ENCODE measurements at regions not wholly inside any gene's neighbourhood (a gene's known extent, or its start where the extent isn't known, plus 50 kb on each side); places are given as distances from the start of the nearest gene placed in this dataset.

DNA sequence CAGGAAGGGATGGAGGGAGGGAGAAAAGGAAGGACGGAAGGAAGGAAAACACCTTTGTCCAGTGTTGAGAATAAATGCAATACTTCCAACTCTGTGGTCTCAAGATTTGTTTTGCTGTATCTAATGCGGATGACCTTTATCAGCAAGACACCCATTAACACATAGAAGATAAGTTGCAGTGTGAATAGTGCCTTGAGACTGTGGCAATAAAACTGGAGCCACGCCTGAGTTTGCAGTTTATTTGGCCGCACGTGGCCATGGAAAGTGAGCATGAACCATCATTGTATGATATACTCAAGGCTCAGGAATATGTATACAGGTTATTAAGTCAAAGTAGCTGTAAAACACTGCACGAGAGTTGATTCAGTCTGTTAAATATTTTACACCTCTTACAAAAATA lies 113.6 kb upstream of the EEA1 start:
- DNase-seq (ENCODE audit: low read depth in 2 of 2, low spot score in 1 of 2), result no peak

- DNase-seq (ENCODE audit: low read depth in 2 of 2, low spot score in 1 of 2), result no peak
Observed at GRCh38 chr12:93043192-93043876, 114.2 kb upstream of the EEA1 start.

- no peak for DNase-seq (ENCODE audit: low read depth in 2 of 2, low spot score in 1 of 2)
Observed at GRCh38 chr12:93043877-93044209, 114.7 kb upstream of the EEA1 start.

DNA sequence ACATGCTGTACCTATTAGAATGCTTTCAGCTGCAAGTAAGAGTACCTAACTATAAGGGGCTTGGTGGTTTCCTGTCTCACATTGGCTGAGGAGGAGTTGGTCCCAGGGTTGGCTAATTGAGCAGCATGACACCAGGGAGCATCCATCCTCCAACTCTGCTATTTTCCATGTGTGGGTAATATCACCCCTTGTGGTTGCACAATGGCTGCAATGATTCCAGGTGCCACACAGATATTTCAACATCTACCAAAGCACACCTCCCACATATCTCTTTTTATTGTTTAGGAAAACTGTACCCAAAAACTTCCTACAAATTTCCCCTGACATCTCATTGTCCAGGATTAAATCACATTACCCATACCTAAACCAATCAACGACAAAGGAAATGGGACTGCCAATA lies 118.0 kb upstream of the EEA1 start:
- no peak for DNase-seq (ENCODE audit: low read depth in 2 of 2, low spot score in 1 of 2)

- DNase-seq (ENCODE audit: low read depth in 2 of 2, low spot score in 1 of 2), result no peak
Observed at GRCh38 chr12:93048656-93049055, 119.6 kb upstream of the EEA1 start.

DNA sequence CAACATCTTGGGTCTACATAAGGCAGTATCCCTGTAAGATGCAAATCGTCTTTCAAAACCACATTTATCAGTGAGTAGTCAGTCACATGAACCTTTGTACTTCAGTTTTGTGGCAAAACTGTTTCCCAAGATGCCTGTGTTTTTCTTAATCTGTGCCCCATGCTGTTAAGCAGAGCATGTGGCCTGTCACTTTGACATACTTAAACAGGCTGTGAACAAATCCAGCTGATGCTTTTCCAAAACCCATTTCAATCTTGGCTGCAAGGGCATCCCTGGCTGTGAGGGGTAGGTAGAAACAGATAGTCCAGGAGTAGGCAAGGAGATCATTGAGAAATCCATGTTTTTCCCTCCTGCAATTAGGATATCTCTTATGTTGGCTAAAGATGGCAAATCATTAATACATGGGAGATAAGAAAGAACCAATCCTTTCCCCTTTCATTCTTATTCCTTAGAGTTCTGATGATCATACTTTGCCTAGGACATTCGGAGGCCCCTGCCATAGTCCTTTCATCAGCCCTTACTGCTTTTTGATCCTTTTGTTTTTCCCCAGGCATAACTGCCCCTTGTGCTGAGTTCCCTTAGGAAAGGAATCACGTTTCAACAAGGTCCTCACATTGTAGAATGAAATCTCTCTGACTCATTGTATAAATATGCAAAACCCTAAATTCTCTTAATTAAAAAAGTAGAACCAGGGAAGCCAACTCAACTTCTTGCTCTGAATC lies 121.1 kb upstream of the EEA1 start:
- no peak for DNase-seq (ENCODE audit: low read depth in 2 of 2, low spot score in 1 of 2)

DNA sequence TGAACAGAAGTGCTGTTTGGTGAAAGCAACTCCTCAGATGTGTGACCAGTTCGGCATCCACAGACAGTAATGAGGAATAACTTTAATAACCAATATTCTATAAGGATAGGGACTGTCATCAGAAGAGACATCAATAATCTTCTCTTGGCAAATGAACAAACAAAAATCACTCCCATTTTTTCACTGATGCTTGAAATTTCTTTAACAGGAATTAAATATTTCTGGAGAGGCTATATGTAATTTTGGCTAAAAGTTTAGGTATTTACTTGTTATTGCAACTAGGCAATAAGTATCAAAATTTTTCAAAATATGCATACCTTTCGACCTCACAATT lies 121.6 kb upstream of the EEA1 start:
- no peak for DNase-seq (ENCODE audit: low read depth in 2 of 2, low spot score in 1 of 2)

DNA sequence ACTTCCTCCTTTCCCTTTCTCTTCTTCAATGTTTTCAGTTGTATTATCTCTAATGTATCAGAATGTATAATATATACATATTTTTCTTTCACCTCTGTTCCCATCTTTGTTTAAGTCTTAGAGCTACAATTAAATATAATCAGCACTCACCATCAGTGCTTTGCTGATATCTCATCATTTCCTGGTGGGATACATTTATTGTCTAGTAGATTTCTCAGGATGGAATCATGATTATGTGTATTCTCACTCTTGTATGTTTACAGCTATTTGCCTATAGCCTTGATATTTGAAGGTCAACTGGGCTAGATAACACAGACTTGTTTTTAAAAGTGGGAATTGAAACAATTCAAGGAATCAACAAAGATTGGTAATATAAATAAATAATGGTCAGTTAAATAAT lies 124.9 kb upstream of the EEA1 start:
- DNase-seq (ENCODE audit: low read depth in 2 of 2, low spot score in 1 of 2), result no peak

DNA sequence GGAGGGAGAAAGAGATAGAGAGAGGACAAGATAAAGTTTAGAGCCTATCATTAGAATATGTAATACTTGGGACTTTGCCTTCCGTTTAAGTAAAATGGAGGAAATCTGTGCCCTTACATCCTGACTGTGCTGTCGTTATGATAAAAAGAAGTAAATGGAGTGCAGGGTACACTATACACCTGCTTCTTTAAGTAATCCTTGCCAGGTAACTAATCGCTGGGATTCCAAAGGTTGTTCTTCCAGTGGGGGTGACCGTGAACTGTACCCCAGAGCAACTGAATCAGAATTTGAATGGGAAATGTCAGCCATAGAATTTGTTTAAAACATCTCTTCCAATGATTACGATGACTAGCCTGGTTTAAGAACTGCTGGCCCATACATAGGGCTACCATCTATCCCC lies 126.1 kb upstream of the EEA1 start:
- DNase-seq (ENCODE audit: low read depth in 2 of 2, low spot score in 1 of 2), result no peak

DNA sequence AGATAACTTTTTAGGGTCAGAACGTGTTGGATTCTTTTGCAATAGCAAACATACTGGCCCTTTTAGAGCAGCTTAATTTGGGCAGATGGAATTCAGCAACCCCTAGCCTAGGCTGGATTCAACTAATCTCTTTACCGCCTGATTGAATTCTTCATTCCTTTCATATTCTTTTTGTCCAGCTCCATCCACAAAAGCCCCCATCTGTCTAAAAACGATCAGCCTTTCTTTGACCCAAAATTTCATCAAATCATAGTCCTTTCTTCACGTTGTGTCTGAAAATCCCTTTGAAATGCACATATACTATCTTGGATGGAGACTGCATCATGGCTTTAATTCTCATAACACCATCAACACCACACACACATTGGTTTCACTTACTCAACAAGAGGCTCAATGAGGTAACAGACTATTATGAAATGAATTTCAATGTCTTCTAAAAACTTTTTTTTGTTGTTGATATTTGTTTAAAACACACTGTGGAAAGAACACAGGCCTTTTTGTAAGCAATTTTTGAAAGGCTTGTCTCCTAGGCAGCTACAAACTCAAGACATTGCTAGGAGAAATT lies 128.0 kb upstream of the EEA1 start:
- no peak for DNase-seq (ENCODE audit: low read depth in 2 of 2, low spot score in 1 of 2)

- no peak for DNase-seq (ENCODE audit: low read depth in 2 of 2, low spot score in 1 of 2)
Observed at GRCh38 chr12:93058280-93058679, 129.2 kb upstream of the EEA1 start.

DNA sequence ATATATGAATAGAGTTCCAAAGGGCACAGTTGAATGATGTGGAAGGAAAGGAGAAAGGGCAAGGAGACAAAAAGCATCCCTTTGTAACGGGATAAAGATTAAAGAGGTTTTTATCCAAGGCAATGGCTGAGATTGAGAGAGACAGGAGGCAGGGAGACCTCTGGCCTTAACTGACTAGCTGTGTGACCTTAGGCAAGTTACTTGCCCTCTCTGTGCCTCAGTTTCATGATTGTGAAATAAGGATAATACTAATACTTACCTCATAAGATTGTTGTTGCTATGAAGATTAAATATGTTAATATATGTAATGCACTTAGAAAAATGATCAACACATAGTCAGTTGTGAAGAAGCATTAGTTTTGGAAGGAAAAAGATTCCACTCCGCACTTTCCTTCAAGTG lies 130.2 kb upstream of the EEA1 start:
- DNase-seq (ENCODE audit: low read depth in 2 of 2, low spot score in 1 of 2), result no peak

DNA sequence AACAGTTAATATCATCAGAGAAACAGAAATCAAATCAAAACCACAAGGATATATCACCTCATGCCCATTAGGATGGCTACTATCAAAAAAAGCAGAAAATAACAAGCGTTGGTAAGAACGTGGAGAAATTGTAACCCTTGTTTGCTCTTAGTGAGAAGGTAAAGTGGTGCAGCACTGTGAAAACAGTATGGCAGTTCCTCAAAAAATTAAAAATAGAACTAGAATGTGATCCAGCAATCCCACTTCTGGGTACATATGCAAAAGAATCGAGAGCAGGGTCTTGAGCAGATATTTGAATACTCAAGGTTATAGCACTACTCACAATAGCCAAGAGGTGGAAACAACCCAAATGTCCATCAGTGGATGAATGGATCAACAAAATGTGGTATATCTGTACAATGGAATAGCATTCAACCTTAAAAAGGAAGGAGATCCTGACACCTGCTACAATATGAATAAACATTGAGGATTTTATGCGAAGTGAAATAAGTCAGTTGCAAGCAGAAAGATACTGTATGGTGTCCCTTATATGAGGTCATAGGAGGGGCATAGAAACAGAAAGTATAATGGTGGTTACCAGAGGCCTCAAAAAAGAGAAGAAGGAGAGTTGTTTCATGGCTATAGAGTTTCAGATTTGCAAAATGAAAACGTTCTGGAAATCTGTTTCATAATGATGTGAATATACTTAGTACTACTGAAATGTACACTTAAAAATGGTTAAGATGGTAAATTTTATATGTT lies 131.0 kb upstream of the EEA1 start:
- DNase-seq (ENCODE audit: low read depth in 2 of 2, low spot score in 1 of 2), result no peak

DNA sequence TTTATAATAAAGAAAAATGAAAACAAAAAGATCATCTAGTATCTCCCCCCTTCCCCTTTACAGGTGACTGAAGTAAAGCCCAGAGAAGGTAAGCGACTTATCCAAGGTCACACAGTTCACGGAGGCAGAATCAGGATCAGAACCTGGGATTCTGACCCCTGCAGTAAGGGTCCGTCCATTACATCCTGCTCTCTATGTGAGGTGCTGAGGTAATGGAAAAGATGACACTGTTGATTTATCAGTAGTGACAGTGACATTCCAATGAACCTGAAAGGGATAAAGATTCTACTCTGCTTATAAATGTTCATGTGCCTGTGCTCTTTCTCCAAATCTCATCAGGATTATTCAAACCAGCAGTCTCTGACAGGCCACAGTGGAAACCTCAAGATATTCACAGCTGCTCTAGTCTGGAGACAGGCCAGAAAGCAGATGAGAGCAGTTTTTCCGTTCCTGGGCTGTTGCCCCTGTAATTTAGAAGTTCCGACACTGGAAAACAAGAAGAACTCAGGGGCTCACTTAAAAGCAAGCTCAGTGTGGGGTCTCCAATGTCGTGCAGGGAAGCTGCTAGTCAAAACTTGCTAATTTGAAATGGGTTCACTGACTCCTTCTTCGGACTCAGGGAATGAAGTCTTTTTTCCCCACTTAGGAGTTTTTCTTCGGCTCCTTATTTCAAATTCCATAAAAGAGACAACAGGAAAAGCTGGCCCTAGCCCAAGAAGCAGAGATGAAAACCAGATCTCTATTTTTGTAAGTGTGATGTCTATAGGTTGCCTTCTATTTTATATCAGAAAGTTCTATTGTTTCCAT lies 131.8 kb upstream of the EEA1 start:
- no peak for DNase-seq (ENCODE audit: low read depth in 2 of 2, low spot score in 1 of 2)

- DNase-seq (ENCODE audit: low read depth in 2 of 2, low spot score in 1 of 2), result no peak
Observed at GRCh38 chr12:93061473-93062419, 132.7 kb upstream of the EEA1 start.

- DNase-seq (ENCODE audit: low read depth in 2 of 2, low spot score in 1 of 2), result no peak
Observed at GRCh38 chr12:93065896-93066295, 136.8 kb upstream of the EEA1 start.

DNA sequence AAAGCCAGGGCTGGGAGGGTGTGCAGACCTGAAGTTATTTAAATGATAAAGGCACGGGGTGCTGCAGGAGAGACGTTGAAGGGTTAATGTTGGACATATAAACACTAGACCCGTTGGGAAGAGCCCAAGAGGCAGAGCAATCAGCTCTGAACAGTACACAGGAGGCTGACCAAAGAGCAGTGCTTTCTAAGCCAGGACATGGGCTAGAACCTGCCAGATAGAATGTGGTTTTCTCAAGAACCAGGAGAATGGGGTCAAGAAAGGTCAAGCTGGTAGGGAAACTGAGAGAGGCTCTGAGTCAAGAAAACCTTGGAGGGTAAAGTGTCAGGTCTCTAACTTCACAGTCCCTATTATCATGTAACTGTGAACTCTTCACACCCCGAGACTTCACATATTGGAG lies 143.2 kb upstream of the EEA1 start:
- DNase-seq (ENCODE audit: low read depth in 2 of 2, low spot score in 1 of 2), result no peak

- DNase-seq (ENCODE audit: low read depth in 2 of 2, low spot score in 1 of 2), result no peak
Observed at GRCh38 chr12:93073324-93073723, 144.2 kb upstream of the EEA1 start.

GRCh38 chr12:93078059-93078458 lies 149.0 kb upstream of the EEA1 start:
- DNase-seq (ENCODE audit: low read depth in 2 of 2, low spot score in 1 of 2), result no peak

DNA sequence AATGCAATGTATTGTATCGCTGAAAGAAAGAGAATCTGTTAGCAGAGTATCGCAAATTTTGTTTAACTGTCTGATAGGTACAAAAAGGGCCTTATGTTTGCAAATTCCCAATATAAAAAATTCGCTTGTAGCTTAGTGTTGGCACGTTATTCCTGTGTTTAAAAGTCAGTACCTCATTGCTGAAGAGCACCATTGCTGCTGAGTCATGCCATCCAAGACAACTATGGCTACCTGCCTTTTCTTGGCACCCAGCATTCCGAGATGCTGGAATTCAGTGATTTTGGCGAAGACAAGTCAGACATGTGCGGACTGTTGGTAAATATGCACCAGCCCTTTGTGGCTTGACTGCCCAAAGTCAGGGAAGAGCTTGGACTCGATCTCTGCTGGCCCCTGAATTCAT lies 149.5 kb upstream of the EEA1 start:
- no peak for DNase-seq (ENCODE audit: low read depth in 2 of 2, low spot score in 1 of 2)
